ENCODE measurements at regions not wholly inside any gene's neighbourhood (a gene's known extent, or its start where the extent isn't known, plus 50 kb on each side); places are given as distances from the start of the nearest gene placed in this dataset.
A peak's percentile ranks its signal among the peaks of the same experiment; 100 is the strongest.
"Not testable (repeated sequence)": the region's sequence is repeated elsewhere in the genome, so short reads cannot be mapped to it uniquely, and the experiment has no call there.

- not testable (repeated sequence) for DNase-seq (ENCODE audit: low spot score)
These were observed 268.4 kb downstream of the ZNF37A start for GRCh38 chr10:38362514-38362913.

- DNase-seq (ENCODE audit: low spot score), result not testable (repeated sequence)
These were observed 269.9 kb downstream of the ZNF37A start for GRCh38 chr10:38364073-38364472.

DNA sequence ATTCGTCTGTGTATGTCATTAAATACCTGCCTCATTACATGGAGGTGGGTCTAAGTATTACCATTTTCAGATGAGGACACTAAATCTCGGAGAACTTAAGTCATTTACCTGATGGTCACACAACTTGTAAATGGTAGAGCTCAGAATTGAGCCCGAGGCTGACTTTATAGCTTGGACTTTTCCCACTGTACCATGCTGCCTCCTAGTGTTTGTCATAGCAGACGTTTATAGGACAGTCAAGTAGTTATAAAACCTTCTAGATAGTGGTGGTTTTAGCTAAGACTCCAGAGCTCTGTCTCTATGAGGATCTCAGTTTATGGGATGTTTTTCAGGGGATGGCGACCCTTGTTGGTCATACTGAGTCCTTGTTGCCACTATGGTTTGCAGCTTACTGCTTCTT, 271.8 kb downstream of the ZNF37A start:
- DNase-seq (ENCODE audit: low spot score), result peak; percentile 58

GRCh38 chr10:38383800-38384199, 289.7 kb downstream of the ZNF37A start:
- DNase-seq (ENCODE audit: low spot score), result not testable (repeated sequence)

- not testable (repeated sequence) for DNase-seq (ENCODE audit: low spot score)
These were observed 292.7 kb downstream of the ZNF37A start for GRCh38 chr10:38386869-38387268.

GRCh38 chr10:38390725-38391124, 296.6 kb downstream of the ZNF37A start:
- DNase-seq (ENCODE audit: low spot score), result not testable (repeated sequence)

DNA sequence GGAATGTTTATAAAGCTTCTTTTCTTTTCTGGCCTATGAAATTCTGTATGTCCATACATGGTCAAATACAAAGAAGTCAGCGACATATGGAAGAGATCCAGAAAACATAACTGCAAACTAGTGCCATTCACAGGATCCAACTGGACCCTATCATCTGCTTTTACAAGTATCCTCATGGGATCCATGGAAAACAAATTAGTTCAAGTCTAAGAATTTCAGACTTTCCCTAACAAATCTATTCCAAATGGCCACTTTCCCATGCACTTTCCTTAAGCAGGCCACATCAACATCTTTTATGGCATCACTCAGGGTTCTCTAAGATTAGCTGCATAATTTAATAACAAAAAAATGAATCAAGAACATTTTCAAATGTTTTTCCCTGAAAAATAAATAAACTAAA, 301.3 kb downstream of the ZNF37A start:
- DNase-seq (ENCODE audit: low spot score), result not testable (repeated sequence)

- DNase-seq (ENCODE audit: low spot score), result not testable (repeated sequence)
These were observed 302.2 kb downstream of the ZNF37A start for GRCh38 chr10:38396178-38396954.

- not testable (repeated sequence) for DNase-seq (ENCODE audit: low spot score)
These were observed 307.4 kb downstream of the ZNF37A start for GRCh38 chr10:38401565-38401964.

DNA sequence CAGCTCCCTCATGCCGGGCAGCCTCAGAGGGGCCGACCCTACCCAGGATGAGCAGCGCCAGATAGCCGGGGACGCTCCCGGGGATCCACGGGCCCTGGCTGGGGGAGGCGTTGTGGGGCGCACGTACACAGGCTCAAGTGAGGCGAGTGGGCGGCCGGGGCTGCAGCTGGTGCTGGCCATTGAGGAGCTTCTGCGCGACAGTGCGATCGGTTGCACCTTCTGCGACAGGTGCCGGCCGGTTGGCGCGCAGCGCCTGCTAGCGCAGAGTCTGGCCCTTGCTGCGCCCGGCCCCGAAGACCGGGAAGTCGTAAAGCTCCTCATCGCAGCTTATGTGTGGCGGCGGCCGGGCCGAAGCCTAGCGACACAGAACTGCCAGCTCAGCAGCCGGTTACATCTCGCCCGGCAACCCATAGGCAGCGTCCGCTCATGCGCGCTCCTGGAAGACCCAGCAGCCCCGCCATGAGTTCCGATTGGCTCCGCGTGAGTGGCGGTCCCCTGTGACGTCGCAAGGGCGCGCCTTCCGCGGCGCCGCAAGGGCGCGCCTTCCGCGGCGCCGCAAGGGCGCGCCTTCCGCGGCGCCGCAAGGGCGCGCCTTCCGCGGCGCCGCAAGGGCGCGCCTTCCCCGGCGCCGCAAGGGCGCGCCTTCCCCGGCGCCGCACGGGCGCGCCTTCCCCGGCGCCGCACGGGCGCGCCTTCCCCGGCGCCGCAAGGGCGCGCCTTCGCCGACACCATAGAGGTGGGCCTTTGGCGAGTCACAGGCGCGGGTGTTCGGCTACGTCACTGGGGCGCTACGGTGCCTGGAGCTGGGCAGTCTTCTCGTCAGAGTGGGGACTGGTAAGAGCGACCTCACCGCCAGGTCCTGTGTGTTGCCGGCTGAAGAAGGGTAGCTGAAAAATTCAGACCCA, 308.6 kb downstream of the ZNF37A start:
- DNase-seq (ENCODE audit: low spot score), result peak; percentile 97

DNA sequence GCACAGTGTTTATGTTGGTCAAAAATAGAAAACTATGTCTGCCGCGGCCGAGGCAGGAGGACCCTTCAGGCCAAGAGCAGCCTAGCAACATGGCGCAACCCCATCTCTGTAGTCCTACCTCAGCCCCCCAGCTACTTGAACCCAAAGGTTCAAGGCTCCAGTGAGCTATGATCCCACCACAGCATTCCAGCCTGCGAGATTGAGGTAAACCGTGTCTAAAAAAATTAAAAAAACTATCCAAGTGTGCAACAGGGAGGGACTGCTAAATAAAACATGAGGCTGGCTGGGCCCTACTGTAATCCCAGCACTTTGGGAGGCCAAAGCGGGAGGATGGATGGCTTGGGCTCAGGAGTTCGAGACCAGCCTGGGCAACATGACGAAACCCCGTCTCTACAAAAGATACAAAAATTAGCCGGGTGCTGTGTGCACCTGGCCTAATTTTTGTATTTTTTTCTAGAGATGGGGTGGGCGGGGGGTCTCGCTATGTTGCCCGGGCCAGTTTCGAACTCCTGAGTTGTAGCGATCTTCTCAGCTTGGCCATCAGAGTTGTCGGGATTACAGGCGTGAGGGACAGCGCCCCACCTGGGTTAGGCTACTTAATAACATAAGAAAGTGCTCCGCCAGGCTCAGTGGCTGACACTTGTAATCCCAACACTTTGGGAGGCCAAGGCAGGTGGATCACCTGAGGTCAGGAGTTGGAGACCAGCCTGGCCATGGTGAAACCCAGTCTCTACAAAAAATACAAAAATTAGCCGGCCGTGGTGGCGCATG, 309.4 kb downstream of the ZNF37A start:
- not testable (repeated sequence) for DNase-seq (ENCODE audit: low spot score)

DNA sequence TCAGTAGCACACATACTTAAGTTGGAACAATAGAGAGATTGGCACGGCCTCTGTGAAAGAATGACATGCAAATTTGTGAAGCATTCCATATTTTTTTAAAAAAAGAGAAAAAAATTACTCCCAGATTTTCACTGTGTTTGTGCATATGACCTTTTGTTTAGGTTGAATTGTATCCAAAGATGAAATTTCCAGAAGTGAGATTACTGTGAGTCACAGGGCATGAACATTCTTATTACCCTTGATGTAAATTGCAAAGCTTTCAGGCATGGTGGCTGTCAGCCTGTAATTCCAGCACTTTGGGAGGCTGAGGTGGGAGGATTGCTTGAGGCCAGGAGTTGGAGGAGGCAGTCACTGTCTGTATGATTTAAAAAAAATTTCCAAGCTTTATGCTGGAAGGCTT, 329.5 kb downstream of the ZNF37A start:
- DNase-seq (ENCODE audit: low spot score), result not testable (repeated sequence)

DNA sequence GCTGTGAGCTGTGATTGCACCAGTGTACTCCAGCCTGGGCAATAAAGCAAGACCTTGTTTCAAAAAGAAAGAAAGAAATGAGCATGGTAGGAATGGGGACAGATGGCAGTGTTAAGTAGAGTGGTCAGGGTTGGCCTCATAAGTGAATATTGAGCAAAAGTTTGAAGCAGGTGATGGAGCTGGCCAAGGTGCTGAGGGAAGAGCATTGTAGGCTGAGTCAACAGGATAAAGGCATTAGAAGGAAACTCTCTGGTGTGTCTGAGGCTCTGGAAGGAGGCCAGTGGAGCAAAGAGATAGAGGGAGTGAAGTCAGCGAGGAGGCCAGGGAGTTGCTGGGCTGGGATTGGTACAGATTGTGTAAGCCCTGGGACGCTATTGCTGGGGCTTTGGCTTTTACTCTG, 336.1 kb downstream of the ZNF37A start:
- DNase-seq (ENCODE audit: low spot score), result not testable (repeated sequence)

DNA sequence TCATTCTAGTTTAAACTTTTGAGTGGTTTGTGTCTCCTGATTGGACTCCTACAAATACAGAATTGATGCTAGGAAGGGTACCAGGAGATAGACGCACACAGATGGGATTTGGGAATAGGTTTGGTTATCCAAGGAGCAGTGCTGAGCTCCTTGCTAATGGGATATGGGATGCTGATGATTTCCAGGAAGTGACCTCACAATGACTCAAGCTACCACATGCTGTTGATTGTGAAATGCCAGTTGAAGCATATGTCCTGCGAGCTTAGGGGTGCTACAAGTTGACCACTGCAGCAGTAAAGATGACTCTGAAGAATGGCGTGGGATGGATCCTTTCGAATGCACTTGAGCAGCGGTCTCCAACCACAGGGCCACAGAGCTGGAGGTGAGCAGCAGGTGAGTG, 343.2 kb downstream of the ZNF37A start:
- not testable (repeated sequence) for DNase-seq (ENCODE audit: low spot score)

DNA sequence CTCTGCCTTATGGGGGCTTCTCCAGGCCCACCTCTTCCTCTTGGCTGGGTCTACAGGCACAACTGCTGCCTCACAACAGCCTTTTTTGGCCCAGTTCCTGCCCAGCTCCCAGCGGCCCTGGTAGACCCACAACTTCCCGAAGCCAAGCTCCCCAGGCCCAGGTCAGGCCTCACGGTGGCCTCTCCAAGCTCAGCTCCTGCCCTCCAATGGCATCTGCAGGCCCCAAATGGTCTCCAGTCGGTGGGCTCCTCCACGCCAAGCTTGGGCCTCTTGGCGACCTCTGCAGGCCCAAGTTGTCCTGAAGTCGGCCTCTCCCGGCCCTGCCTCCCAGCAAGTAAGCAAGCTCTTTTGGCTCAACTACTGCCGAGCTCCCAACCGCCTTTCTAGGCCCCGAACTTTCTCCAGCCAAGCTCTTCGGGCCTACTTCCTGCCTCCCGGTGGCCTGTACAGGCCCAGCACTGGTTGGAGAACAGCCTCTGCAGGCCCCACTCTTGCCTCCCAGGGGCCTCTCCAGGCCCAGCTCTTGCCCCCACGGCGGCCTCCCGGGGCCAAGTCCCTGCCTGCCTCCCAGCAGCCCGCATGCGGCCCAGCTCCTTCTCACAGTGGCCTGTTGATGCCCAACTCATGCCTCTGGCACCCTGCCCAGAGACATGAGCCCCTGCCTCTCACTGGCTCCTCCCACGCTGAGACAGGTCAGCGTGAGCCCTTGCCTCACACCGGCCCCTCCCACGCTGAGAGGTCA, 354.6 kb downstream of the ZNF37A start:
- DNase-seq (ENCODE audit: low spot score), result not testable (repeated sequence)

DNA sequence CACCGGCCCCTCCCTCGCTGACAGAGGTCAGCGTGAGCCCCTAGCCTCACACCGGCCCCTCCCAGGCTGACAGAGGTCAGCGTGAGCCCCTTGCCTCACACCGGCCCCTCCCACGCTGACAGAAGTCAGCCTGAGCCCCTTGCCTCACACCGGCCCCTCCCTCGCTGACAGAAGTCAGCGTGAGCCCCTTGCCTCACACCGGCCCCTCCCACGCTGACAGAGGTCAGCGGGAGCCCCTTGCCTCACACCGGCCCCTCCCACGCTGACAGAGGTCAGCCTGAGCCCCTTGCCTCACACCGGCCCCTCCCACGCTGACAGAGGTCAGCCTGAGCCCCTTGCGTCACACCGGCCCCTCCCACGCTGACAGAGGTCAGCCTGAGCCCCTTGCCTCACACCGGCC, 355.5 kb downstream of the ZNF37A start:
- DNase-seq (ENCODE audit: low spot score), result not testable (repeated sequence)

DNA sequence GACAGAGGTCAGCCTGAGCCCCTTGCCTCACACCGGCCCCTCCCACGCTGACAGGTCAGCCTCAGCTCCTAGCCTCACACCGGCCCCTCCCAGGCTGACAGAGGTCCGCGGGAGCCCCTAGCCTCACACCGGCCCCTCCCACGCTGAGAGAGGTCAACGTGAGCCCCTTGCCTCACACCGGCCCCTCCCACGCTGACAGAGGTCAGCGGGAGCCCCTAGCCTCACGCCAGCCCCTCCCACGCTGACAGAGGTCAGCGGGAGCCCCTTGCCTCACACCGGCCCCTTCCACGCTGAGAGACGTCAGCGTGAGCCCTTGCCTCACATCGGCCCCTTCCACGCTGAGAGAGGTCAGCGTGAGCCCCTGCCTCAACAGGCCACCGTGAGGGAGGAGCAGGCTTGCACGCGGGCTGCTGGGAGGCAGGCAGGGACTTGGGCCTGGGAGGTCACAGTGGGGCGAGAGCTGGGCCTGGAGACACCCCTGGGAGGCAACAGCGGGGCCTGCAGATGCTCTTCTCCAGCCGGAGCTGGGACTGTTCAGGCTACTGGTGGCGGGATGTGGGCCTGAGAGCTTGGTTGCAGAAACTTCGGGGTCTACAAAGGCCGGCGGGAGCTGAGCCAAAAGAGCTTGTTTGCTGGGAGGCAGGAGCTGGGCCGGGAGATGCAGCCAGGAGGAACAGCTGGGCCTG, 356.4 kb downstream of the ZNF37A start:
- not testable (repeated sequence) for DNase-seq (ENCODE audit: low spot score)

DNA sequence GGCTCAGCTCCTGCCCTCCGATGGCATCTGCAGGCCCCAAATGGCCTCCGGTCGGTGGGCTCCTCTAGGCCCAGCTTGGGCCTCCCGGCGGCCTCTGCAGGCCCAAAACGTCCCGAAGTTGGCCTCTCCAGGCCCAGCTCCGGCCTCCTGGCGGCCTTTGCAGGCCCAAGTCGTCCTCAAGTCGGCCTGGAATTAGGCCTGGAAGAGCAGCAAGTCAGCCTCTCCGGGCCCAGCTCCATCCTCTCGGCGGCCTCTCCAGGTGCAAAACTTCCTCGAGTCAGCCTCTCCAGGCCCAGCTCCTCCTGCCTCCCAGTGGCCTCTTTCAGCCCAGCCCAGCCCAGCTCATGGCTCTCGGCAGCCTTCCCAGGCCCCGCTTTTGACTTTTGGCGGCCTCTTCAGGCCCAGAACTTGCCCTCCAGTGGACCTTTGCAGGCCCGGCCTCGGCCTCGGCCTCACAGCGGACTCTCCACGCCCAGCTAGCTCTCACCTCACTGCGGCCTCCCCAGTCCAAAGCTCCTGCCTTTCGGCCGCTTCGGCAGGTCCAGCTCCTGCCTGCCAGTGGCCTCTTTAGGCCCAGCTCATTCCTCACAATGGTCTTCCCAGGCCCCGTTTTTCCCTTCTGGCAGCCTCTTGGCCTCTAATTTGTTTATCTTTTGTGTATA, 357.3 kb downstream of the ZNF37A start:
- DNase-seq (ENCODE audit: low spot score), result not testable (repeated sequence)

Data from Ammon's horn (tissue), 1 donor.